ENCODE measurements at regions not wholly inside any gene's neighbourhood (a gene's known extent, or its start where the extent isn't known, plus 50 kb on each side); places are given as distances from the start of the nearest gene placed in this dataset.

GRCh38 chr12:131572626-131573025 lies 138.3 kb upstream of the SFSWAP start:
- Histone ChIP-seq H3K9me3 (ENCODE audit: low read length) (no peaks in the 10 kb centered on the region), H3K79me2 (replicated peaks; ENCODE audit: insufficient read depth, low read length) (no peaks in the 10 kb centered on the region), H4K20me1 (ENCODE audit: insufficient read depth) (no peaks in the 10 kb centered on the region), H3K27ac (ENCODE audit: low read length) (no peak overlapping the region), H3K9me2 (ENCODE audit: insufficient read depth, low read length) (no peaks in the 10 kb centered on the region), H2AFZ (ENCODE audit: low read depth, low read length) (no peak overlapping the region), H3K9ac (ENCODE audit: low read length) (no peak overlapping the region), H3K36me3 (ENCODE audit: insufficient read depth, low read length) (no peaks in the 10 kb centered on the region), H3F3A (ENCODE audit: insufficient read depth, low read length, poor library complexity, severe bottlenecking) (no peaks in the 10 kb centered on the region), H3K4me2 (ENCODE audit: low read length) (no peak overlapping the region), H3K4me3 (ENCODE audit: low read length) (no peak overlapping the region), H3K27me3 (ENCODE audit: insufficient read depth, low read depth, low read length) (no peaks in the 10 kb centered on the region)
- no peak for TF ChIP-seq MXI1 (conservative IDR thresholded peaks at IDR 0.05; ENCODE audit: poor library complexity, severe bottlenecking)
- TF ChIP-seq TAF1 (IDR thresholded peaks at IDR 0.05; ENCODE audit: low read depth) = no peak
- TF ChIP-seq EZH2 (IDR thresholded peaks at IDR 0.05; ENCODE audit: borderline replicate concordance, insufficient read depth, low read length, poor library complexity, severe bottlenecking) = no peak
- TF ChIP-seq POLR2AphosphoS5 (IDR thresholded peaks at IDR 0.05) = no peak
- TF ChIP-seq RAD21 (conservative IDR thresholded peaks at IDR 0.05) = no peak
- no peak for TF ChIP-seq SMC3 (conservative IDR thresholded peaks at IDR 0.05; ENCODE audit: poor library complexity)
- TF ChIP-seq EP300 (conservative IDR thresholded peaks at IDR 0.05; ENCODE audit: poor library complexity, severe bottlenecking) = no peak
- TF ChIP-seq CTCF (IDR thresholded peaks at IDR 0.05; ENCODE audit: poor library complexity, severe bottlenecking) = no peak
- no peak for TF ChIP-seq REST (IDR thresholded peaks at IDR 0.05; ENCODE audit: borderline replicate concordance)

- Histone ChIP-seq H3F3A (ENCODE audit: insufficient read depth, low read length, poor library complexity, severe bottlenecking) (no peaks in the 10 kb centered on the region), H4K20me1 (ENCODE audit: insufficient read depth) (no peaks in the 10 kb centered on the region), H3K27me3 (ENCODE audit: insufficient read depth, low read depth, low read length) (no peaks in the 10 kb centered on the region), H3K36me3 (ENCODE audit: insufficient read depth, low read length) (no peaks in the 10 kb centered on the region), H3K4me3 (ENCODE audit: low read length) (no peak overlapping the region), H3K9me2 (ENCODE audit: insufficient read depth, low read length) (no peaks in the 10 kb centered on the region), H3K27ac (ENCODE audit: low read length) (no peak overlapping the region), H3K4me2 (ENCODE audit: low read length) (no peak overlapping the region), H3K79me2 (replicated peaks; ENCODE audit: insufficient read depth, low read length) (no peaks in the 10 kb centered on the region), H3K9me3 (ENCODE audit: low read length) (no peaks in the 10 kb centered on the region), H2AFZ (ENCODE audit: low read depth, low read length) (no peak overlapping the region), H3K9ac (ENCODE audit: low read length) (no peak overlapping the region)
- TF ChIP-seq SMC3 (conservative IDR thresholded peaks at IDR 0.05; ENCODE audit: poor library complexity) = no peak
- no peak for TF ChIP-seq EP300 (conservative IDR thresholded peaks at IDR 0.05; ENCODE audit: poor library complexity, severe bottlenecking)
- no peak for TF ChIP-seq RAD21 (conservative IDR thresholded peaks at IDR 0.05)
- no peak for TF ChIP-seq POLR2AphosphoS5 (IDR thresholded peaks at IDR 0.05)
Observed at GRCh38 chr12:131573631-131574394, 137.1 kb upstream of the SFSWAP start.

Measured in neural cell (in vitro differentiated cells).